ENCODE measurements at regions not wholly inside any gene's neighbourhood (a gene's known extent, or its start where the extent isn't known, plus 50 kb on each side); places are given as distances from the start of the nearest gene placed in this dataset.
"Not testable (repeated sequence)": the region's sequence is repeated elsewhere in the genome, so short reads cannot be mapped to it uniquely, and the experiment has no call there.

- no peaks in the 10 kb centered on the region for H3K79me2 ChIP-seq (ENCODE audit: insufficient read depth, low read length)
- no peaks in the 10 kb centered on the region for H4K20me1 ChIP-seq (ENCODE audit: low read depth, low read length)
- peaks cover 39% of the 10 kb centered on the region for H3F3A ChIP-seq (ENCODE audit: insufficient read depth)
- no peaks in the 10 kb centered on the region for H3K9me2 ChIP-seq (replicated peaks; ENCODE audit: insufficient read depth, low read length)
- no peak overlapping the region for H3K4me3 ChIP-seq (ENCODE audit: insufficient read depth, low read length, poor library complexity, severe bottlenecking)
- no peaks in the 10 kb centered on the region for H3K9me3 ChIP-seq (ENCODE audit: insufficient read depth, low read length)
- H3K36me3 ChIP-seq (ENCODE audit: low read length) = no peaks in the 10 kb centered on the region
- H3K9ac ChIP-seq (ENCODE audit: low read length) = peak overlapping the region; percentile 27
- peak overlapping the region; percentile 66 for H2AFZ ChIP-seq (ENCODE audit: low read depth, low read length, severe bottlenecking)
- H3K4me2 ChIP-seq (ENCODE audit: low read depth, low read length, poor library complexity, severe bottlenecking) = peak overlapping the region; percentile 37
- TF ChIP-seq EZH2phosphoT487 (conservative IDR thresholded peaks at IDR 0.05; ENCODE audit: low read length) (no peak), CTCF (IDR thresholded peaks at IDR 0.05; ENCODE audit: insufficient read depth, low read length, poor library complexity, severe bottlenecking) (no peak)
- H3K27ac ChIP-seq (ENCODE audit: low read depth, low read length) = peak overlapping the region; percentile 58
- no peaks in the 10 kb centered on the region for H3K27me3 ChIP-seq (ENCODE audit: low read length)
Measured at GRCh38 chr15:92822216-92823144, 77.6 kb upstream of the CHD2 start.

GRCh38 chr15:92825985-92826384 is 74.1 kb upstream of the CHD2 start:
- no peak overlapping the region for H3K4me2 ChIP-seq (ENCODE audit: low read depth, low read length, poor library complexity, severe bottlenecking)
- no peaks in the 10 kb centered on the region for H3K79me2 ChIP-seq (ENCODE audit: insufficient read depth, low read length)
- no peaks in the 10 kb centered on the region for H3K9me2 ChIP-seq (replicated peaks; ENCODE audit: insufficient read depth, low read length)
- TF ChIP-seq CTCF (IDR thresholded peaks at IDR 0.05; ENCODE audit: insufficient read depth, low read length, poor library complexity, severe bottlenecking) = no peak
- TF ChIP-seq EZH2phosphoT487 (conservative IDR thresholded peaks at IDR 0.05; ENCODE audit: low read length) = no peak
- H3K9ac ChIP-seq (ENCODE audit: low read length) = no peak overlapping the region
- no peak overlapping the region for H2AFZ ChIP-seq (ENCODE audit: low read depth, low read length, severe bottlenecking)
- no peaks in the 10 kb centered on the region for H3K9me3 ChIP-seq (ENCODE audit: insufficient read depth, low read length)
- no peaks in the 10 kb centered on the region for H3K27me3 ChIP-seq (ENCODE audit: low read length)
- H3K4me3 ChIP-seq (ENCODE audit: insufficient read depth, low read length, poor library complexity, severe bottlenecking) = no peak overlapping the region
- H4K20me1 ChIP-seq (ENCODE audit: low read depth, low read length) = no peaks in the 10 kb centered on the region
- H3K36me3 ChIP-seq (ENCODE audit: low read length) = no peaks in the 10 kb centered on the region
- no peak overlapping the region for H3K27ac ChIP-seq (ENCODE audit: low read depth, low read length)
- peaks cover 33% of the 10 kb centered on the region for H3F3A ChIP-seq (ENCODE audit: insufficient read depth)

DNA sequence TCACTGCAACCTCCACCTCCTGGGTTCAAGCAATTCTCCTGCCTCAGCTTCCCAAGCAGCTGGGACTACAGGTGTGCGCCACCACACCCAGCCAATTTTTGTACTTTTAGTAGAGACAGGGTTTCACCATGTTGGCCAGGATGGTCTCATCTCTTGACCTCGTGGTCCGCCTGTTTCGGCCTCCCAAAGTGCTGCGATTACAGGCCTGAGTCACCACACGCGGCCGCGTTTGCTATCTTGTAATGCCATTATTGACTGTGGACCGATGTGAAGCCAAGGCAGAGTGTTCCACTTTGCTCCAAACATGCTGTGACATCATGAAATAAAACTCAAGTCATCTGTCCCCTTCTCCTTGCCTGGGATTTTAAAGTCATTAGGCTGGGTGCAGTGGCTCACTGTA is 72.1 kb upstream of the CHD2 start:
- H3K27ac ChIP-seq (ENCODE audit: low read depth, low read length); H3K79me2 ChIP-seq (ENCODE audit: insufficient read depth, low read length); H4K20me1 ChIP-seq (ENCODE audit: low read depth, low read length): not testable (repeated sequence)

GRCh38 chr15:92829875-92830274 is 70.2 kb upstream of the CHD2 start:
- Histone ChIP-seq H3K27ac (ENCODE audit: low read depth, low read length) (peak overlapping the region; percentile 97), H4K20me1 (ENCODE audit: low read depth, low read length) (no peaks in the 10 kb centered on the region), H3F3A (ENCODE audit: insufficient read depth) (peaks cover 53% of the 10 kb centered on the region), H3K9ac (ENCODE audit: low read length) (no peak overlapping the region), H3K79me2 (ENCODE audit: insufficient read depth, low read length) (no peaks in the 10 kb centered on the region), H3K4me2 (ENCODE audit: low read depth, low read length, poor library complexity, severe bottlenecking) (peak overlapping the region; percentile 97), H3K27me3 (ENCODE audit: low read length) (no peaks in the 10 kb centered on the region), H3K36me3 (ENCODE audit: low read length) (no peaks in the 10 kb centered on the region), H3K9me3 (ENCODE audit: insufficient read depth, low read length) (no peaks in the 10 kb centered on the region), H3K4me3 (ENCODE audit: insufficient read depth, low read length, poor library complexity, severe bottlenecking) (no peak overlapping the region), H3K9me2 (replicated peaks; ENCODE audit: insufficient read depth, low read length) (no peaks in the 10 kb centered on the region), H2AFZ (ENCODE audit: low read depth, low read length, severe bottlenecking) (no peak overlapping the region)
- no peak for TF ChIP-seq EZH2phosphoT487 (conservative IDR thresholded peaks at IDR 0.05; ENCODE audit: low read length)
- TF ChIP-seq CTCF (IDR thresholded peaks at IDR 0.05; ENCODE audit: insufficient read depth, low read length, poor library complexity, severe bottlenecking) = no peak

More for the DNA sequence above, 72.1 kb upstream of the CHD2 start:
- not testable (repeated sequence) for H3K9me2 ChIP-seq (replicated peaks; ENCODE audit: insufficient read depth, low read length); H3K36me3 ChIP-seq (ENCODE audit: low read length); H3K9me3 ChIP-seq (ENCODE audit: insufficient read depth, low read length); H2AFZ ChIP-seq (ENCODE audit: low read depth, low read length, severe bottlenecking); H3K4me2 ChIP-seq (ENCODE audit: low read depth, low read length, poor library complexity, severe bottlenecking); H3K4me3 ChIP-seq (ENCODE audit: insufficient read depth, low read length, poor library complexity, severe bottlenecking); H3K27me3 ChIP-seq (ENCODE audit: low read length); H3K9ac ChIP-seq (ENCODE audit: low read length)
- H3F3A ChIP-seq (ENCODE audit: insufficient read depth) = peaks cover 38% of the 10 kb centered on the region

All from SU-DHL-6 (cell line).